Nephron (organoid): ENCODE measurements at regions not wholly inside any gene's neighbourhood (a gene's known extent, or its start where the extent isn't known, plus 50 kb on each side); places are given as distances from the start of the nearest gene placed in this dataset.

Source experiments
- H3K27ac Mint-ChIP-seq, 3 experiments: 2 replicates each; pipeline ENCODE4 v1.8.0; 2020; ENCODE audit warnings: mixed read lengths in 3 of 3, mild to moderate bottlenecking in 2 of 3, moderate library complexity in 1 of 3
- H3K27me3 Mint-ChIP-seq: 2 replicates; pipeline ENCODE4 v1.8.0; 2021; ENCODE audit warnings: low read depth, mild to moderate bottlenecking, moderate library complexity, mixed read lengths
- H3K36me3 Mint-ChIP-seq: 2 replicates; pipeline ENCODE4 v1.8.0; 2020; ENCODE audit warnings: low read depth, mixed read lengths
- H3K4me1 Mint-ChIP-seq: 2 replicates; pipeline ENCODE4 v1.8.0; 2020; ENCODE audit warnings: mixed read lengths
- H3K4me3 Mint-ChIP-seq, 3 experiments: 2 replicates each; pipeline ENCODE4 v1.8.0; 2020; ENCODE audit warnings: mild to moderate bottlenecking in 3 of 3, mixed read lengths in 3 of 3, moderate library complexity in 2 of 3
- H3K9me3 Mint-ChIP-seq: 2 replicates; pipeline ENCODE4 v1.8.0; 2020; ENCODE audit warnings: mixed read lengths
- CTCF ChIP-seq, 3 experiments: fragments of 200-600 bp; sonication (generic); IDR thresholded peaks; one replicate each; pipeline ENCODE4 v1.5.0; 2021; ENCODE audit warnings: antibody characterized with exemption in 3 of 3; ENCODE audit not compliant: unreplicated experiment in 3 of 3

GRCh38 chr7:36096460-36097095 is 56.5 kb upstream of the EEPD1 start:
- peaks cover 5% of the 10 kb centered on the region for H3K4me1 Mint-ChIP-seq
- no peak overlapping the region for H3K4me3 Mint-ChIP-seq
- H3K27ac Mint-ChIP-seq, result no peak overlapping the region
- TF ChIP-seq CTCF (IDR thresholded peaks at IDR 0.05; ENCODE audit: unreplicated experiment in 3 of 3), result no peak
- H3K36me3 Mint-ChIP-seq, result no peaks in the 10 kb centered on the region
- peaks cover 15% of the 10 kb centered on the region for H3K9me3 Mint-ChIP-seq
- H3K27me3 Mint-ChIP-seq, result no peaks in the 10 kb centered on the region

- no peak for TF ChIP-seq CTCF (IDR thresholded peaks at IDR 0.05; ENCODE audit: unreplicated experiment in 3 of 3)
- Mint-ChIP-seq H3K36me3 (no peaks in the 10 kb centered on the region), H3K4me1 (no peaks in the 10 kb centered on the region), H3K27me3 (no peaks in the 10 kb centered on the region), H3K9me3 (peaks cover 15% of the 10 kb centered on the region), H3K4me3 (no peak overlapping the region), H3K27ac (no peak overlapping the region)
Measured at GRCh38 chr7:36098096-36098495, 55.0 kb upstream of the EEPD1 start.

- TF ChIP-seq CTCF (IDR thresholded peaks at IDR 0.05; ENCODE audit: unreplicated experiment in 3 of 3), result no peak
- Mint-ChIP-seq H3K4me3 (no peak overlapping the region), H3K36me3 (no peaks in the 10 kb centered on the region), H3K4me1 (no peaks in the 10 kb centered on the region), H3K27ac (no peak overlapping the region), H3K27me3 (no peaks in the 10 kb centered on the region), H3K9me3 (peaks cover 10% of the 10 kb centered on the region)
Measured at GRCh38 chr7:36100226-36100625, 52.8 kb upstream of the EEPD1 start.

- Mint-ChIP-seq H3K27ac (no peak overlapping the region), H3K27me3 (no peaks in the 10 kb centered on the region), H3K9me3 (peaks cover 10% of the 10 kb centered on the region), H3K4me1 (no peaks in the 10 kb centered on the region), H3K4me3 (no peak overlapping the region), H3K36me3 (no peaks in the 10 kb centered on the region)
- no peak for TF ChIP-seq CTCF (IDR thresholded peaks at IDR 0.05; ENCODE audit: unreplicated experiment in 3 of 3)
Measured at GRCh38 chr7:36100634-36101033, 52.4 kb upstream of the EEPD1 start.
